ENCODE measurements at regions not wholly inside any gene's neighbourhood (a gene's known extent, or its start where the extent isn't known, plus 50 kb on each side); places are given as distances from the start of the nearest gene placed in this dataset.

DNA sequence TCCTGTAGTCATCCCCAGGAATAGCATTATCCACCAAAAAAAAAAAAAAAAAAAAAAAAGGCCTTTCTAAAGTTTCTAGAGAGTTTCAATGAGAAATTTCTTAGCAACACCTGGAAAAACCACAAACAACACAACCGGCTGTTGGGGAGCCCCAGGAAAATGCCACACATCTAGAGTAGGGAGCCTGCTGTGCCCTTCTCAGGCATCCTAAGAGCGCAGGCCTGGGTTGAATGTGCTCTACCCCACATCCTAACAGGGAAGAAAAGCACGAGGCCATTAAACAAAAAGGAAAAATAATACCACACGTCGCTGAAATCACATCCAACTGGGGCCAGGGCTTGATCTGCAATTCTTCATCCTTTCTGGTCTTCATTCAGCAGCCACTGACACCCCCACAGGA is 367.5 kb downstream of the TGFB2 start:
- no peak for DNase-seq (ENCODE audit: low read depth in 3 of 3)

DNA sequence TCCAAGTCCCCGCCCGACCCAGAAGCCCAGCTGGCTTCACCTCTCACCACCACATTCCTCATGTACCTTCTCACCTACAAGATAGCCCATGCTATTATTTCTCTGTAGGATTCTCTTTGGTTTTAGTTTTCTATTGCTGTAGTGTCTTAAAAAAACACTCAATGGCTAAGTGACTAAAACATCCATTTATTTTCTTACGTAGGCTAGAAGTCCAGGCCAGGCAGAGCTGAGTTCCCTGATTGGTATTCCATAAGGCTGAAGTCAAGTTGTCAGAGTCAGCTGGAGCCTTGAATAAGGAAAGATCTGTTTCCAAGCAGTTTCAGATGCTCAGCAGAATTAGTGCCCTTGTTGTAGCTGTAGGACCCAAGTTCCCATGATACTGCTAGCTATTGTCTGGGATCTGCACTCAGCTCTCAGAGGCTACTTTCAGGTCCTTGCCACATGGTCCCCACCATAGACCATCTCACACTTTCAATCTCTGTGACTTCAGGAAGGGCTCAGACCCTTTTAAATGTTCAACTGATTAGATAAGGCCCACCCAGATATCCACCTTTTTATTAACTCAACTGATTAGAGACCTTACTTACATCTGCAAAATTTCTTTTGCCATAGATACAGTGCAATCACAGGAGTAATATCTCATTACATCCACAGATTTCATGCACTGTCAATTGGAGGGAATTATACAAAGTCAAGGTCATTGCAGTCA is 371.0 kb downstream of the TGFB2 start:
- no peak for DNase-seq (ENCODE audit: low read depth in 3 of 3)

DNA sequence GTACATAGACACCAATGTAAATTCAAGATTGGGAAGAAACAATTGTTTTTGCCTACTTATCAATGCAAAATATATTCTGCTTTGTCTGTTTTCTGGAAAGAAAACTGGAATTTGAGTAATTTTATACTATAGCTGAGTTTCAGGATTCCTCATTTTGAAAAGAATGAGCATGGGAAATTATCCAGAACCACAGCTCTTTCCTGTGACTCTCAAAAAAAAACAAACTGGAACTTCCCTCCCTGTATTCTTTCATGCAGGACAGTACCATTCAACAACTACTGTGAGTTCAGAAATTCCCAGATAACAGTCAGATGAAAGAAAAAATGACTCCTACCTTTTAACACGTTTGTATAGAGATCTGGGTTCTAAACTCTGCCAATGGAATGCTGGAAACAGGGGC is 372.4 kb downstream of the TGFB2 start:
- no peak for DNase-seq (ENCODE audit: low read depth in 3 of 3)

DNA sequence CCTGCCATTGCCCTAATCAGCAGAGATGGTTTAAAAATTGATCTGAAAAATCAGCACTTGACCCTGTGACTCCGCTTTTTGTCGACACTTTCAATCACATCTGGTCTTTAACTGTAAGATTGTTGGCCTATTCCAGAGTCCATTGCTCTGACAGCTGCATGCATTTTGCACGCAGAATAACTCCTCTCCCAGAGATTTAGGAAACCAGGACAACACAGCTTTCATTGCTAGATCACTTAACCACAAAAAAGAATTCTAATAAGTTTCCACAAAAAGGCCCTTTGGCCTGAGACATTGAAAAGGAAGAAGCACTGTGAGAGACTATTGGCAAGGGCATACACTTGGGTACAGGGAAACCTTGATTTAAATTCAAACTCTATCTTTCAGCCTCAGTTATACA is 373.1 kb downstream of the TGFB2 start:
- no peak for DNase-seq (ENCODE audit: low read depth in 3 of 3)

DNA sequence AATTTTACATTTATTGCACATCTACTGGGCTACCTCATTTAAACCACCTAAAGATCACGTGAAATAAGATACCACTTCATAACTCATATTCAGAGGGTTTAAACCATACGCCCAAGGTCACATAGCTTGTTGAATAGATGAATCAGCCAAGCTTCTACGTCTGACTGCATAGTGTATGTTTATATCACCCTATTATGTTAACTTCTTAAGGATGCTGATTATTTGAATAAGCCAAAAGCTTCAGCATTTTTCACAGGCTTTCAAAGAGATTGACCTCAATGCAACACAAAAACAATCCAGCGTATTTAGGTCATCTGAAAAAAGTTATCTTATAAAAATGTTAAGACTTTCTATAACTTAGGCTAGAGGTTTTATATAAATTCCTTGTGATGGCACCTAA is 373.8 kb downstream of the TGFB2 start:
- no peak for DNase-seq (ENCODE audit: low read depth in 3 of 3)

DNA sequence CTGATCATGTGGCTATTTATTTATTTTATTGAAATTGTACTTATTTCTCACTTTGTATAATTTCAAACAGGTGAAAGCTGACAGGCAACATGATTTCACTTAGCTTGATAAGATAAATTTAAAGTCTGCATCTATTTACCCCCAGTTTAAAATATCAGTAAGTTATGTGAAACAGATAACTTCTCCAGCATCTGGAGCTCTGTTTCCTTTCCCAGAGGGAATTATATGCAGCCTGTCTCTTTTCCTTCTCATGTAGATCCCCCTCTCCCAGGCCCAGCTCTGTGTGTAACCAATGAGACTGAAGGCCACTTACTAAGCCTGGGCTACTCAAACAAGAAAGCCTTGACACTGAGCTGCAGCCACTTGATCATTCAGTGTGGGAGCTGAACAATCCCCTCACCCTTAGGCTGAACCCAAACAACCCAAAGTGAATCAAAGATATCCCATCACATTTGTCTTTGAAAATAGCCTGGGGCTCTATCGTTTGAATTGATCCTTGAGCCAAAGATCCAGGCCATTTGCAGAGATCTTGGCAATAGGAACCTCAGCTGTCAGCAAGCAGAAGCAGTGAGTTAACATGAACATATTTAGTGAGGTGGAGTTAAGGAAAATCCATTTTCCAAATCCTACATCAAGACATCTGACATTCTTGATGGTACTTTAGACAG is 383.9 kb downstream of the TGFB2 start:
- DNase-seq (ENCODE audit: low read depth in 3 of 3) = no peak

DNA sequence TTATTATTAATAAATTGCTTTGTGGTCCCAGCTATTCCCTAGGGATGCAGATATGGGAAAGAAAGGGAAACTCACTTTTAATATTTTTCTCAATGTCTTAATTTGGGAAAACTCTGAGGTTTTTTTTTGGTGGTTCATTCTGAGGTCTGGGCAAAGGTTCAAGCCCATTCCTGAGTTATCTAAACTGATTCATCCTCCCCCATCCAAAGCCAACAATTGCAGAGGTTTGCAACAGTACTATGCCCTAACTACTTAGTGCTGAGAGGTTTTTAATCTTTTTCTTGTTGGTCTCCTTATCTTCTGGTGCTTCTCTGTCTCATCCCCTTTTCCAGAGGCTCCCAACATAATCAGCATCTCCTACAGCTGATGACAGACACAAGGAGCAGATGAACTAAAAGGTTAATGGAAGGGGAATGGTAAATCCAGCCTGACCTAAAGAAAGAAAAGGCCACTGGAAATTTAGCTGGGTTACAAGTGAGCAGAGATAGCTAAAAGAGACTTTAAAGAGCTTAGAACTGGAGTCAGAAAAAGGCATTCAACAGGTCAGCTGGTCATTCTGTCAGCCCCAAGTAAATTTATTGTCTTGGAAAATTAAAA is 390.4 kb downstream of the TGFB2 start:
- no peak for DNase-seq (ENCODE audit: low read depth in 3 of 3)

DNA sequence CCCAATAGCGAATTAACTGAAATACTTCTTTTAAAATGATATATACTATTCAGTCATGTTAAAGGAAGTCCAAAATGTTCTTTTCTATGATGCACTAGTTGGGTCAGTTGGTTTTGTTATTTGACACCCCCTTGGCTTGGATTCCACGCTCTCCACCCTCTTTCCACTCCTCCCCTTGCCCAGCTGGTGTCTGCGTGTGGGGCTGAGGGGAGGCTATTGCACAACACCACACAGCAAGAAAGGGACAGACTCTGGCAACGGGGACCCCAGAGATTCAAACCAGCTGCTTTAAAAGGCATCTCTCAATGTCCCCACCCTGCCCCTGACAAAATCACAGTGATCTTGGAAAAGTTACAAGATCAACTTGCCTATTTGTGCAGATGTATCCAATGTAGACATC is 394.3 kb downstream of the TGFB2 start:
- no peak for DNase-seq (ENCODE audit: low read depth in 3 of 3)

DNA sequence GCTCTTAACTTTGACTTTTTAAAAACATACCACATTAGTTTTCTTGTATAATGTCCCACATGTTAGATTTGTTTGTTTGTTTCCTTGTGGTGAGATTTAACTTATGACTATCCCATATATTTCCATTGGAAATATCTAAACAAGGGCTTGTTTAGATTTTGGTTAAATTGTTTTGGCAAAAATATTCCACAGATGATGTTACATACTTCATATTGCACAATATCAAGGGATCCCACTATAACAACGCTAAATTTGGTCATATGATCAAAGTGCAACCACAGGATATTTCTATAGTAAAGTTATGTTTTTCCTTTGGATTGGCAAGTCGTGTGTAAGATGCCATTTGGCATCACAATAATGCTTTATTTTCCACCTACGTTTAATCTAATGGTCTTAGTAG is 396.7 kb downstream of the TGFB2 start:
- DNase-seq (ENCODE audit: low read depth in 3 of 3) = no peak

DNA sequence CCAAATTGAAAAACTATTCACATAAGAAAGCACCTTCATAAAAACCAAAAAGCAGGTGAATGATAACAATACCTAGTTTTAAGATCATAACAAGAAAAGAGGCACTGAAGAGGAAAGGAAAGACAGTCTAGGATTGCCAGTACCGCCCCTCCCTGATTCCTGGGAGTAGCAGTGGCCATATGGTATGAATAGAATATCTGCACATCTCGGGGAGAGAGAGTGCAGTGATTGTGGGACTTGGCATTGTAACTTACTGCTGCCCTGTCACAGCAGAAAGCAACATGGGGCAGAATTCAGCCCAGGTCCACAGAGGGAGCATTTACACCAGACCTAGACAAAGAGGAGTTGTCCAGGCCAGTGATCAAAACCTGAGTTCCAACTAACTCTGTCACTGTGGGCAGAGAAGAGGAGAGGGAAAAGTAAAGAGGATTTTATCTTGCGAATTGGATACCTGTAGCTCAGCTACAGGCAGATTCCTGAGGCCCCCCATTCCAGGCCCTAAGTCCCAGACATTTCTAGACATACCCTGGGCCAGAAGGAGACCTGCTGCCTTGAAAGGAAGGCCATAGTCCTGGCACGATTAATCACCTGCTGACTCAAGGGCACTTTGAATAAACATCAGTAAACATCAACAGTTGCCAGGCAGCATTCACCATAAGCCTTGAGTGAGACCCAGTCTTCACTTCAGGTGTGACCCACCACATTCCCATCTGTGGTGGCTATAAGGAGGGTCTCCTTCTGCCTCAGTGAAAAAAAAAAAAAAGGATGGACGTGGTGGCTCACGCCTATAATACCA is 397.5 kb downstream of the TGFB2 start:
- no peak for DNase-seq (ENCODE audit: low read depth in 3 of 3)

DNA sequence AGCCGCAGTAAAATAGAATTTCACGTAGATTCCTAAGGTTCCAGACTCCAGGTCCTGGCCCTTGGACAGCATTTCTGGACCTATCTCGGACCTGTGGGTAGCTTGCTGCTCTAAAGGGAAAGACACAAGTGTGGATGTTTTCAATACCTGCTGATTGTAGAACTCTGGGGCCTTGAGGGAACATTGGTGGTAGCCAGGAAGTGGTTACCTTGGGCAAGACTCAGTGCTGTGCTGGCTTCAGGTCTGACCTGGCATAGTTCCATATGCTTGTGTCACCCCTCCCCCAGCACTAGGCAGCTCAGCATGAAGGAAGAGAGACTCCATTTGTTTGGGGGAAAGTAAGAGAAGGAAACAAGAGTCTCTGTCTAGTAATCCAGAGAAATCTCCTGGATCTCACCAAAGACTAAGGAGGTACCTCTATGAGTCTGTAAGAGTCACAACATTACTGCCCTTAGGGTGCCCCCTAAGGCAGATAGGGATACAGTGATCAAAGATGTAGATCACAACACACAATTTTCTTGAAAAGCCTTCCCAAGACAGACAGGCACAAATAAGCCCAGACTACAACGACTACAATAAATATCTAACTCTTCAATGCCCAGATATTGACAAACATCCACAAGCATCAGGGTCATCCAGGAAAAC is 398.8 kb downstream of the TGFB2 start:
- no peak for DNase-seq (ENCODE audit: low read depth in 3 of 3)

DNA sequence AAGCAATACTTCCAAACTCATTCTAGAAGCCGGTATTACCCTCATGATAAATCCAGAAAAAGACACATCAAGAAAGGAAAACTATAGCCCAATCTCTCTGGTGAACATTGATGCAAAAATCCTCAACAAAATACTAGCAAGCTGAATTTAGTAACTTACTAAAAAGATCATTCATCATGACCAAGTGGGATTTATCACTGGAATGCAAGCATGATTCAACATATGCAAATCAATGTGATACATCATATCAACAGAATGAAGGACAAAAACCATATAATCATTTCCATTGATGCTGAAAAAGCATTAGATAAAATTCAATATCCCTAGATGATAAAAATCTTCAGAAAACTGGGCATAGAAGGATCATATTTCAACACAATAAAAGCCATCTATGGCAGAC is 402.9 kb downstream of the TGFB2 start:
- no peak for DNase-seq (ENCODE audit: low read depth in 3 of 3)

DNA sequence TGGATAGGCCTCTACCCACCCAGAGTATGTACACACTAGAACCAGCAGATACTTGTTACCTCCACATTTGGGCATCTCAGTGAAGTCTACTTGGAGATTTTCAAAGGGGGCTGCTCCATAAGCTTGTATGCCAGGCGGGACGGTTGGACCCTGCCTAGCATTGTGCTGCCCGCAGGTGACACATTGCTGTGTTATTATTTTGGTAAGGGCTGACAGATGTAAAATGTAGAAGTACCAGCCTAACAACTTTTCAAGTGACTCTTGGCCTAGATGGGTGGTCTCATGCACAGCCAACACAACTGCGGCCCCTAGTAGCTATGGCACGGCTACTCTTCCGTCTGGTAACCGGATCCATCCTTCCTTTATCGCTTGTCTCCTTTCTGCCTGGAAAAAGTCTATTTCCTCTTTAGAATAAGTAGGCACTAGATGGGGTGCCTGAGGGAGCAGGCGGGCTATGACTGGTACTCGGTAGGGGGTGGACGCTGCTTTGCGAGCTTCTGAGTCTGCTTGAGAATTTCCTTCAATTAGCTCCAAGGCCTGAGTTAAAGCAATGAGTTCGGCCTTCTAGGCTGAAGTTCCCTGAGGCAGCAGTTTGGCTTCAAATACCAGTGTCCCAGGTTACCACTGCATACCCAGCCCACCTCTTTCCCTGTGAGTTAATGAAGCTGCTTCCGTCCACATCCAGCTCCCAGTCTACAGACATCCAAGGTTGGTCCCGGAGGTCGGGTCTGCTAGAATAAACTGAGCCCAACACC is 405.3 kb downstream of the TGFB2 start:
- DNase-seq (ENCODE audit: low read depth in 3 of 3) = no peak

DNA sequence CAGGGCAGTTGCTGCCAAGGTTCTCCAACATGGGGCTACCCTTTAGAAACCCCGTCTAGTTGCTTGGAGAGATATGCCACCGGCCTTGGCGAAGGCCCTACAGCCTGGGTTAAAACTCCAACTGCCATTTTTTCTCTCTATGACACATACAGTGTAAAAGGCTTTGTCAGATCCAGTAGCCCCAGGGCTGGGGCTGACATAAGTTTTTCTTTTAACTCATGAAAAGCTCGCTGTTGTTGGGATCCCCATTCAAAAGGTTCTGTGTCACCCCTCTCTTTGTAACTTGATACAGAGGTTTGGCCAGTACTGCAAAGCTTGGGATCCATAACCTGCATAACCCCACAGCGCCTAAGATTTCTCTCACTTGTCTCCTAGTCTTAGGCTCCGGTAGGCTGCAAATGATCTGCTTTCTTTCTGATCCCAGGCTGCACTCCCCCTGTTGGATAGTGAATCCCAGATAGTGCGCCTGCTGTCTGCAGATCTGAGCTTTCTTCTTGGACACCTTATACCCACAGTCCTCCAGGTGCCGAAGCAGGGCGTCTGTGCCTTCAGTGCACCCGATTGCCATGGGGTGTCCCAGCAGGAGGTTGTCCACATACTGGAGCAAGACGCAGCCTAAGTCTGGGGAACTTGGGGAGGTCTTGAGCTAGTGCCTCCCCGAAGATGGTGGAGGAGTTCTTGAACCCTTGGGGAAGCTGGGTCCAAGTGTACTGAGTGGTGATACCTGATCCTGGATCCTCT is 406.2 kb downstream of the TGFB2 start:
- DNase-seq (ENCODE audit: low read depth in 3 of 3) = no peak

DNA sequence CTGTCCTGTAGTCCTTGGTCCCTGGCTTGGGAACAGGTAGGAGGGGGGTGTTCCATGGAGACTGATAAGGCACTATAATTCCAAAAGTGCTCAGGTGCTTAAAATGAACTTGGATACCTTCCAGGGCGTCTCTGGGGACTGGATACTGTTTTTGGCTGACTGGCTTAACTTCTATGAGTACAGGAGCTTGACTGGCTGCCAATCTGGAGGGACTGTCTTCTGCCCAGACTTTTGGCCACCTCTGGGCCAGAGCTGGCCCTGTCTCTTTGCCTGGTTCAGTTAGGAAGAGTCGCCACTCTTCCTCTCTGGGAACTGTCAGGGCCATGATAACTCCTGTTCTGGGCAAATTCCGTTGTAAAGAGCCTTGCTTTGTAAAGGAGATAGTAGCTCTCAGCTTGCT is 407.0 kb downstream of the TGFB2 start:
- no peak for DNase-seq (ENCODE audit: low read depth in 3 of 3)

DNA sequence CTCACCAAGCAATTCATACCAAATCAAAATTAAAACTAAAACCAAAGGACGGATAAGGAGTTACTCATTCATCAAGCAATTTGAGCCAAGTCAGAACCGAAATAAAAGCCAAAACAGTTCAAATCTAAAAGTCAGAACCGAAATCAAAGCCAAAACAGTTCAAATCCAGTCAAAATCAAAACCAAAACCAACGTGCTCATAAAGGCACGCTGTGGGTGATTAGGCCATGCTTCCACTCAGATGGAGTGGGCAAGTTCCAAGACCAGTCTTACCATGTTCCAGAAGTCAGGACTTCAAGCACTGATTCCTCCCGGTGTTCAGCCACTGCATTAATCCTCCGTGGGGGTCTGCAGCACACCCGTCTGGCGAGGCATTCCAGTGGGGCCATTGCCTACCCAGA is 409.3 kb downstream of the TGFB2 start:
- DNase-seq (ENCODE audit: low read depth in 3 of 3) = no peak

DNA sequence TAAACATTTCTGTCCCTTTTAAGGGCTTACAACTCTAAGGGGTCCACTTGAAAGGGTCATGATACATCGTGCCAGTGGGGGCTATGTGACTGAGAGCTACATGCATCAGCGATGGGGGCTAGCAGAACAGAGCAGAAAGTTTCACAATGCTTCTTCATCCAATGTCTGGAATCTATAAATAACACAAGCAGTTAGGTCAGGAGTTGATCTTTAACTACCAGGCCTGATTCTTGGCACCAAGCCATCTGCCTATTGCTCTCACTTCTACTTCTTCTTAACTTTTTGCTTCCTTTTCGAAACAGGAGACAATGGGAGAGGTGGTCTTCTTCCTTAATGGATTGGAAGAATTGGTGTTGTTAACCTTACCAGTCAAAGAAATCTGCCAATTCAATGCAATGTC is 410.0 kb downstream of the TGFB2 start:
- DNase-seq (ENCODE audit: low read depth in 3 of 3) = no peak

DNA sequence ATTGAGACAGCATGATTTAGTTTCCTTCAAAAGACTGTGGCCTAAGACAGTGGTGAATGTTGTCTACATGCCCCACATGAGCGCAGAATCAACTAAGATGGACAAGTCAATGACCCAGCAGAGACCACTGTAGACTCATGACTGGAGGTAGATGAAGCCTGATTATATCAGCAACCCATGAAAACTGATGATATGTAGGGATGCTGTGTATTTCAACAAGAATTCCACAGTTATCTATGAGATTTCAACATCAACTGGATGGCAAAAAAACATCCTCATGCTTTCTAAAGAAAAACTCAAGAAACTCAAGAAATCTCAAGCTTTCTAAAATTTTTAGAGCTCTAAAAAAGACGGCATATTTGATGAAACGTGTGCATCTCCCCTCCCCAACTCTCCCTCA is 413.9 kb upstream of the LYPLAL1 start:
- no peak for DNase-seq (ENCODE audit: low read depth in 3 of 3)

DNA sequence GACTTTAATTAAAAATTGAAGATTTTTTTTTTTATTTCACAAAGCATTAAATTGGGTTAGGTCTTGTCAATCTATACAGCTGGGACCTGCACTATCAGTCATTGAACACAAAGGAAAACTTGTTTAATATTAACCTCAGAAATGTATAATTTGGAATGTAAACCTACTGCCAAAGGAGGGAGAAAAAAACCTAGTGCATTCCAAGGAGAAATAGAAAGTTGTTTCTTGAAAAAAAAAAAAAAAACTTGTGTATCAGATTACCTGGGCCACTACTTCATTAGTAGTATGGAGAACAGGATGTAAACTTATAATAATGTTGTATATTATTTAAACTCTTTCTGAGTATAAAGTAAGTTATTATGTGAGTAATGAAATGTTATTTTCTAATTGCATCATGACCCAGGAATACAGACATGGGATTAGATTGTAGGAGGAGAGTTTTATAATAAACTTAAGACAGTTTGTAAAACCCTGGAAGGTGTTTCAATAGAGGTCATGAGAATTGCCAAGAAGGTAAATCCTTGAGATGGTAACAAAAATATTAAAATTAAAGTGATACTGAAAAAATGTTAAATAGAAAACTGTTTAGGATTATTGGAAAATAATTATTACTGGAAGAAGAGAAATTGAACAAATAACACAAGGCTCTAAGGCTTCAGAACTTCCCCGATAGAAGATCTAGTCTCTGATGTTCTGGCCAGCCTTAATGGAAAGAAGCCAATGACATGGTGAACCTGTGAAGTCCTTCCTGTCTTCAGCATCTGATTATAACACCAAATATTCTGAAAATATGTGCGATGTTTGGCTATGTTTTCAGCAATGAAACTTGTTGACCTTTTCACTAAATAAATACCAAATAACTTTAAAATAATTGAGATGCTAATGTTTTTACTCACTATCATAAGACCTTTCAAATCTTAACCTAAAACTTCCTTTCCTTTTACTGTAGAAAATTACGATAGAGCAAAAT is 412.8 kb upstream of the LYPLAL1 start:
- no peak for DNase-seq (ENCODE audit: low read depth in 3 of 3)
